ENCODE measurements at regions not wholly inside any gene's neighbourhood (a gene's known extent, or its start where the extent isn't known, plus 50 kb on each side); places are given as distances from the start of the nearest gene placed in this dataset.

DNA sequence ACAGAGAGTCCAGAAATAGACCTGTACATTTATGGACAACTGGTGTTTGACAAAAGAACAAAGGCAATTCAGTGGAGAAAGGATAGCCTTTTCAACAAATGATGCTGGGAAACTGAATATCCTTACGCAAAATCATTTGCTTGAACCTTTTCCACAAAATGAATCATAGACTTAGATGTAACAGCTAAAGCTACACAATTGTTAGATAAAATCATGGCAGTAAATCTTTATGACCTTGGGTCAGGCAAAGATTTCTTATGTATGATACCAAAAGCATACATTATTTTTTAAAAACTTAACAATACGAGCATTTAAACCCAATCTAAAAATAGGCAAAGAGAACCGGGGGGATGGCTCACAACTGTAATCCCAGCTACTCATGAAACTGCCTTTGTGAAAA is 73.5 kb upstream of the DST start:
- no peak for DNase-seq (ENCODE audit: low spot score)

DNA sequence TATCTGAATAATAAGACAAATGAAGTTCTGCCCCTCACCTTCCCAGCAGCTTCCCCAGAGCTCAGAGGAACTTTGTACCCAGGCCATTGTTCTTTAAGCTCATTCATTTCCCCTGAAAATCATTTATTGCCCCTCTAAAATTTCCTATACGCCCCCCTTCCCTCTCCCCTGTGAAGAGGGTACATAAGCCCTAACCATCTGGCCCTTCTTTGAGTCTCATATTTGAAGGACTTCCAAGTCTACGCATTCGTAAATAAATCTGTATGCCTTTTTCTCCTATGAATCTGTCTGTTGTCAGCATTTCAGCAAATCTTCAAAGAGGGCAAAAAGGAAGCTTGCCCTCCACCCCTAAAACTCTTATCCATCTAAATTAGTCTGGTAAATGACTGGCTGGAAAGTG is 73.1 kb upstream of the DST start:
- DNase-seq (ENCODE audit: low spot score), result no peak

DNA sequence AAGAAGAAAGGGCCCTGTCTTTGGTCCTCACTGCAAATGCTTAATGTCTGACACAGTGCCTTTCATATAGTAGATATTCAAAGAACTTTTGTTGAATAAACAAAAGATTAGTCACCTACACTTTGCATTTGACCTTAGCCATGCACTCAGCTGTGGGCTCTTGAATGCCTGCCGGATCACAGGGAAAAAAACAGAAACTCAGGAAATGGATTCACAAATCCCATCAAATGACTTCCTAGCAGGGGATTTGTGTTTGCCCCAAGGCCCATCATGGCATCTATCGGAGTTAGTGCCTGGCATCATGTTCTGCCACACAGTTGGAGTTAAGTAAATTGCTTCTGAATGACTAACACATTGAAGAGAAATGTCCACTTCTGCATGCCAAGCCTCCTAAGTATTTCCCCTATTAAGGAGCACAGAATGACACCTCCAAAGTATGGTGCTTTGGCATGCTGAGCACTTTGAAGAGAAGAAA is 72.3 kb upstream of the DST start:
- DNase-seq (ENCODE audit: low spot score), result no peak

DNA sequence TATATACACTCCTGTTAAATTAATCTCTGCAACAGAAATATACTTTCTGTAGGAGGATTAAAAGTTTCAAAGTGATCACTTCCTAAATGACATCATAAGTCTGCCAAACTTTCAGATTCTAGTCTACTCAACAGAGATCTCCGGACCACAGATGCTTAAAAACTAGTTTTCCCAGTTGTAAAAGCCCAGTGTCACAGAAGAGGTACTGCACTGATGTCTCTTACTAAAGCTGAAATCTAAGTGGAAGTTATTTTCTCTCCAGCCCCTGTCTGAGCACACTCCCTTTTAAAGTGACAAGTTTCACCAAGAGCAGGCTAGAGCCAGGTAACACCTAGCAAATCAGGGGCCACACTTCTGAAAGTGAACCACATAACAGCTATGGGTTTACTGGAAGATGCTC is 71.6 kb upstream of the DST start:
- no peak for DNase-seq (ENCODE audit: low spot score)

DNA sequence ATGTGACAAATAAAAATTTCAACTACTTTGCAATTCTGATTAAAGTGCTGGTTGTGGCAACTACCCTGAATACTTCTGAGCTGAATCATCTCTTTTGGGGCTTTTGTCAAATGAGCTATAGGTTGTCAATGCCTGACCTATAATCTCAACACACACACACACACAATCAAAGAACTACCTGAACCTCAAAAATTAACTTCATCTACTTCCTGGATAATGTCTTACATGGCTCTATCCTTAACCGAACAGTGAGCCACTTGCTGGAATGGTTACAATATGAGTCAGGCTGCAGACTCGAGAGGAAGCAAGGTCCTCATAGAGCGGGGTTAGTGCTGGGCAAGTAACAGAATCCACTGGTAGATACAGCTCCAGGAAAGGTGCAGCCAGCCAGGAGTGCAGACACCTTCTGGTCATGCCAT is 70.6 kb upstream of the DST start:
- DNase-seq (ENCODE audit: low spot score), result peak; percentile 59

DNA sequence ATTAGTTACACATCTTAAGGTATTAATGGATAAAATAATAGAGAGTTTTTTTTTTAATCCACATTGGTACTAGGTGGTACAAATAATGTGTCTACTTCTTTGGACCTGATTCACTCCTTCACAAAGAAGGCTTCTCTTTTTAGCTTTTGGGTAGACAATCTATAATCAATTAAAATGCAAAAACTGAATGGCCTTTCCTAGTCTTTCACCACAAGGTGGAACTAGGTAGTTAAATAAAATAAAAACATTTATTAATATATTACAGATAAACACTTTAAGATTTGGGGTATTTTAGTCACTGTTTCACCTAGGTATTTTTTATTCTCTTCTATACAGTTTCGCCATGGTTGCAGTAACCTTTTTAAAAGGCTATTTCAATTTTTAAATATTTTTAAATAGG is 68.3 kb upstream of the DST start:
- no peak for DNase-seq (ENCODE audit: low spot score)

DNA sequence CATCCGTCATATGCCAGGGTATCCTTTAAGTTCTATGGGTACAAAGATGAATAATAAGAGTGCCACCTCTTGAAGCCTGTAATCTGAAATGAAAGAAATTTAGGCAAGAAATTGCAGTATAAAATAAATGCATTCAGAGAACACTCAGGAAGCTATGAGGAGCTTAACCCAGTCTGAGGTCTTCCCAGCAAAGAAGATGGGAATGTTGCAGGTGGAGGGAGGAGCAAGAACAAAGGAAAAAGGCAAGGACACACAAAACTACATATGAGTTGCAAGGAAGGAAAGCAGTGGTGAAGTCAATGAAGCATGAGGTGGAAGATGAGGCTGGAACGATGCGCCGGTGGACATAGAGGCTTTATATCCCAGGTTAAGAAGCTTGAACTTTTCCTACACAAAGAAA is 67.0 kb upstream of the DST start:
- DNase-seq (ENCODE audit: low spot score), result no peak

DNA sequence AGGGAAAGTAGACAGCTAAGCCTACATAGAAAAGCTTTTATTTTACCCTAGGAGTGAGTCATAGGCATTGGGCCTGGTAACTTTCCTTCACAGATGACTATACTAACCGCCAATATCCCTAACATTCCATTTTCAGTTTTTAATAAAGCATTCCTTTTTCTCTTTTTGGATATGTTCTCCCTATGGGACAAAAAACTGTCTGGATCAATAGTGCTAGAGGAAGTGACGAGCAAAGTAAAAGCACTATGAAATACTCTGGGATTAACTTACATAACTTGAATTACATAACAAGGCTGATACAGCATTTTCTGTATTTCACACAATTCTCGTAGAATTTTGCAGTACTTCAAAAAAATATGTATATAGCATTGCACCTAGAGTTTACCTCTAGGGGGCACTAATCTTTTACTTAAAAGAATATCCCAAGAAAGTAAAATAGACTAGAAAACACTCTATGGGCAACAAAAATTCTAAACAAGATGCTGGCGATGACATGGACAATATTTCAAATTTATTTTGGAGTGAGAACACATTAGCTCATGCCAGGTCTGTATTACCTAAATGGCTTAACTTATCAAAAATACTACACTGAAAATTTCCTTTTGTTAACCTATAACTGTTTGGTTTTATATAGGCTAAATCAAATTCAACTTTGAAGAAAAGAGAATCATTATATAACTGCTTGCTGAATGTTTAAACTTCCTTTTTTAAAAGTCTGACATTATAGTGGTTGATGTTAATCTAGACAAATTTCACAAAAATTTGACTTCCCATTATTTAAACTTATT is 66.3 kb upstream of the DST start:
- no peak for DNase-seq (ENCODE audit: low spot score)

DNA sequence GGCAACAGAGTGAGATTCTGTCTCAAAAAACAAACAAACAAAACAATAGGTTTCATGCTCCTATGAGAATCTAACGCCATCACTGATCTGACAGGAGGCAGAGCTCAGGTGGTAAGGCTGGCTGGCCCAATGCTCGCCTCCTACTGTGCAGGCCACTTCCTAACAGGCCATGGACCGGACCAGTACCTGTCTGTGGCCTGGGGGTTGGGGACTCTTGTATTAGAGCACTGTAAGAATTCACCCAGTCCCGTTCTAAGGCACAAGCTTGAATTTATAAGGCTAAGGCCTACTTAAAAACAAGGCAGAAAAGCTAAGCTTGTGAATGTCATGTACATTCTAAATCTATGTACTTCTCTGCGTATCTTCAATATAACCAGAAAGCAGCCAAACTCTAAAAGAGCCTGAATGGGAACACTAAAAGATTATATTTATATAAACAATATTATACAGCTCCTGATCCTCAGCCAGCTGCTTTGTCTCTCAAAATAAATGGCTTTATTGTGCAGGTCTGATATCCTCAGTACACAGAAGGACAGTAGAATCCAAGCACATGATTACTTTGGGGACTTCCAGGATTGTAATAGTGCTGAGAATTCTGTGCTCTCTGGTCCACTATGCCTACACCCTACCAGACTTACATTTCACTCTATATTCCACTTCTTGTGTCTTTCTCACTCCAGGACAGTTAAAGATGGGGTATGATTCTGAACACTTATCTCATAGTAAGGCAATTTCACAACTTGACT is 64.5 kb upstream of the DST start:
- DNase-seq (ENCODE audit: low spot score), result no peak

DNA sequence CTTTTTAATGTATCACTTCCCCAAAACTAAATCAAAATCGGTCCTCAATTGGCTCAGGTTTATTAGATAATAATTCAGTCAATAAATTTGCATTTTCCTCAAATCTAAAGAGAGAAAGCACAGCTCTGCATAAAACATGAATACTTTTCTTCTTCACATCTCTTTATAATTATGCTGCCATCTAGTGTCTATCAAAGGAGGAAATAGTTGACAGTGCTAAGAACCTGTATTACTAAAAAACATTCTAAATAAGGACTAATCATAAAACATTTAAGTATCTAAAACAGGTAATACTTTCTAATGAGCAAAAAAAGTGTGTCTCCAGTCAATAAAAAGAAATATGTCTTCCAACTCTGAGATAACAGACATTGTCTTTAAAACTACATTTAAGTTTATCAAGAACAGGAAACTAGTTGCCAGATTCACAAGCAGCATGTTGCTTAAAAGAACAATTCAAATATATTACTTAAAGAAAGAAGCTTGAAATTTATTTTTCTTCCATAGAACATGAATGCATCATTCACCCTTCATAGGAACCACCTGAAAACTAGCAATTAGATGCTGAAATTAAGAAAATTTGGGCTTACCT is 56.5 kb upstream of the DST start:
- DNase-seq (ENCODE audit: low spot score), result no peak

DNA sequence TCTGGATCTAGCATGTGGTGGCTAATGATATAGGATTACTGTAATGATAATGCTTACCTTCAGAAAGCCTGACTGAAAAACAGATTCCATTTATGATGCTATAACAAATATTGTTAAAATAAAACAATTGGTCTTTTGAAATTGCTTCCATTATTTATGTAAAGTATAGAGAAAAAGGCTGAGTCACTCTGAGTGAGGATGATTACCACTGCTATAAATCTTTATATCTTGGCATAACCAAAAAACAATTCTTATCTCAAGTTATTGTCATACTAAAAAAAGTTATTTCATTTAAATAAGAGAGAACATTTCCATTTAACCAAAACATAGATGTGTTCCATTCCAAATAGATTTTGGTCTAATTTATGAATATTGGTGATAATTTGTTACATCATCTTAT is 53.0 kb upstream of the DST start:
- no peak for DNase-seq (ENCODE audit: low spot score)

DNA sequence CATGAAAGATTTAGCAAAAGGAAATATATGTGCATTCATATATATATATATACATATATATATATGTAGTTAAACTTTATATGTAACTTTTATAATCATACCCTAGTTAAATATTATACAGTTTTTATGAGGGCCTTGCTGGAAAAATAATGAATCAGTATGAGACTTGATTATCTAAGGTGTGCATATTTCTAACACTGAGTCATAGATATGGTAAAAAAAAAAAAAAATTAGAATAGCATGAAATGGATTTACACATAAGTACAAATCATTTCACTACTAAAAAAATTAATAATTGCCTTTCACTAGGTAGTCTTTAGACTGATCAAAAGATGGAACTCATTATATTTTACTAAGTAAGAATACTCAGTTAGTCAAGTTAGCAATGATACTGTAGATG is 51.3 kb upstream of the DST start:
- DNase-seq (ENCODE audit: low spot score), result no peak

DNA sequence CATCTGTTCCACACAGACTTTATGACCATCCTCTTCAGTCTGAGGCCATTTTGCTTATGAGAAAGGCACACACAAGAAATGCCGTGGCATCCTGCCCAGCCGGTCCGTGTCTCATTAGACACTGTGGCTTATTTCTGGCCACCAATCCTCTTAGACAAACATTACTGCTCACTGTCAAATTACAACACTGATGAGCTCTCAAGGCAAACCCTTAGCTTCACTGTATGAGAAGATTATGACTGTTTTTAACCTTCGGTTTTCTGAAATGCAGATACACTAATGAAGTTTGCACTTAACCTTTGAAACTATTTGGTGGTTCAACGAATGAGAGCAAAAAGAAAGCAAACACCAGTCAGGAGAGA is 50.5 kb upstream of the DST start:
- DNase-seq (ENCODE audit: low spot score), result peak; percentile 75

DNA sequence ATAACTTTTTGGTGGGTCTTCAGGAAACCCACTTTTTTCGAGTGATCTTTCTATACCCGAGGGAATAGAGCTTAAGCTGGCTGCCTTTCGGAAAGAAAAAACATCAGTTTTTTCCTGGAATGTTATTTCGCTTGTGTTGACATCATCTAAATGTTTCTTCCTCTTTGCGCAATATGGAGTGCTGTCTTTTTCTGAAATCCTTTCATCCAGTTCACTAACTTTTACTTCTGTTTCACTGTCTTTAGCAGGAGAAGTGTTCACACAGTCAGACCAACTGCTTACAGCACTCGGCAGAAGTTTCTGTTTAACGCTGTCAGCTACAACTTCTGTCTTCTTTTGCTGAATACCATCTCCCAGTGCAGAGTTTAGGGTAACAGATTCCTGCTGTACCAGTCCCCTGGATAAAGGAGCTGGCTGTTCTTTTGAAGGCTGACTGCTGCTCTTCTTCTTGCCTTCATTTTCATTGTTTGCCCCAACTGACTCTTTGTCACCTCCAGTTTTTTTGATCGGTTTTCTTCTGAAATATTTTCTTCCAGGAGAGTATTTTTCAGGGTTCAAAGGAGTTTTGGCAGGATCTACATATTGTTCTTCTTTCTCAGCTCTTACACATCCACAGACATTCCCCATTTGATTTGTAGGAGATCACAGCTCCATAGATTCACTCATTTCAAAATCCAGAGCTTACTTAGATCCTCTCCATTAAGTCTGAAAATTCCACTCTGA is 50.0 kb upstream of the DST start:
- DNase-seq (ENCODE audit: low spot score), result no peak

Data from ureter (tissue), 1 donor.